Transverse colon (tissue), 4 donors: ENCODE measurements at regions not wholly inside any gene's neighbourhood (a gene's known extent, or its start where the extent isn't known, plus 50 kb on each side); places are given as distances from the start of the nearest gene placed in this dataset.

ENCODE experiments used
- EP300 ChIP-seq: sonication (generic); formaldehyde crosslinking; IDR thresholded peaks from one replicate; pipeline ENCODE4 v1.6.1; 2017; ENCODE audit warnings: antibody characterized with exemption, low read depth
- POLR2A ChIP-seq: fragments of 450-650 bp; IDR thresholded peaks from one replicate; pipeline ENCODE4 v1.6.1; 2016; ENCODE audit warnings: antibody characterized with exemption, mild to moderate bottlenecking, moderate library complexity
- POLR2AphosphoS5 ChIP-seq, 3 donors: sonication (generic); formaldehyde crosslinking; IDR thresholded peaks; one replicate each; pipeline ENCODE4 v1.6.1; 2016; ENCODE audit warnings: antibody characterized with exemption in 3 of 3
- TF ChIP-seq, protein P1 (sequence below), 5 experiments: fragments of 200-600 bp in 3 of 5; fragments of 450-650 bp in 2 of 5; sonication (generic) in 3 of 5; IDR thresholded peaks; 1 replicate in 2 of 5; 2 replicates in 3 of 5; pipeline ENCODE4 v1.5.1; 2016 to 2017; ENCODE audit warnings: antibody characterized with exemption in 5 of 5, inconsistent platforms in 3 of 5, mild to moderate bottlenecking in 2 of 5, moderate library complexity in 1 of 5

DNA sequence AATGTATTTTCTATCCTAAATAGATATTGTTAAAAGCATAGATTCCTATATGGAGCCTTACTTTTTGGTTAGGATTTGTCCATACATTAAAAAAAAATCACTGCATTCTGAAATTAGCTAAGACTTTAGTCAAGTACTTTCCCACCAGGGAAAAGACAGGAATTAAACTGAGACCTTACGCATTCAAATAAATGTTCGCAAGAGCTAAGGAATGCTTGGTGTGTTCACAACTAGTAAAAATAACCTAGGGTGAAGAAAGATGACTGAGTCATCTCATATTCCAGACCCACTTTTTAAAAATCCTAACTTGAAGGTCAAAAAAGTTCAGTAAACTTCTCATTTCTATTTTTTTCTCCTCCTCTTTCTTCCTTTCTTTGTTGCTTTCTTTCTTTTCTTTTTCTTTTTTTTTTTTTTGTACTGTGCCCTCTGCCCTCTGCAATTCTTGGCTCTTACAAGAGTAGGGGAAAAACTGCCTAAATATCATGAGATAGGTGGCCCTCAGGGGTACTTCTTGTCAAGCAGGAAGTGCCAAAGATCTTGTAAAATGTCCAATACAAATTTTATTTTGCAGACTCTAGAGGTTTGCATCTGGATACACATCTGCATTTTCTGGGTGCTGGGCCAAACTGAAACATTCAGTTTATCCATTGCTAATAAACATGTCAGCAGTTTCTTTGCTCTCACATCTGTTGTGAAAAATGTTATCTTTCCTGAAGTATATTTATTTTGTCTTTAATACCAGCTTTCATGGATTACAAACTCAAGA, 121.4 kb upstream of the GORAB start:
- TF ChIP-seq, protein P1, sequence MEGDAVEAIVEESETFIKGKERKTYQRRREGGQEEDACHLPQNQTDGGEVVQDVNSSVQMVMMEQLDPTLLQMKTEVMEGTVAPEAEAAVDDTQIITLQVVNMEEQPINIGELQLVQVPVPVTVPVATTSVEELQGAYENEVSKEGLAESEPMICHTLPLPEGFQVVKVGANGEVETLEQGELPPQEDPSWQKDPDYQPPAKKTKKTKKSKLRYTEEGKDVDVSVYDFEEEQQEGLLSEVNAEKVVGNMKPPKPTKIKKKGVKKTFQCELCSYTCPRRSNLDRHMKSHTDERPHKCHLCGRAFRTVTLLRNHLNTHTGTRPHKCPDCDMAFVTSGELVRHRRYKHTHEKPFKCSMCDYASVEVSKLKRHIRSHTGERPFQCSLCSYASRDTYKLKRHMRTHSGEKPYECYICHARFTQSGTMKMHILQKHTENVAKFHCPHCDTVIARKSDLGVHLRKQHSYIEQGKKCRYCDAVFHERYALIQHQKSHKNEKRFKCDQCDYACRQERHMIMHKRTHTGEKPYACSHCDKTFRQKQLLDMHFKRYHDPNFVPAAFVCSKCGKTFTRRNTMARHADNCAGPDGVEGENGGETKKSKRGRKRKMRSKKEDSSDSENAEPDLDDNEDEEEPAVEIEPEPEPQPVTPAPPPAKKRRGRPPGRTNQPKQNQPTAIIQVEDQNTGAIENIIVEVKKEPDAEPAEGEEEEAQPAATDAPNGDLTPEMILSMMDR (IDR thresholded peaks at IDR 0.05), result no peak
- TF ChIP-seq POLR2A, result no peak
- TF ChIP-seq POLR2AphosphoS5 (IDR thresholded peaks at IDR 0.05), result no peak
- TF ChIP-seq EP300, result no peak
